ENCODE measurements at regions not wholly inside any gene's neighbourhood (a gene's known extent, or its start where the extent isn't known, plus 50 kb on each side); places are given as distances from the start of the nearest gene placed in this dataset.

- H3K4me3 ChIP-seq (ENCODE audit: low read length): no peak overlapping the region
- H3K9me3 ChIP-seq (ENCODE audit: low read length): no peaks in the 10 kb centered on the region
- no peaks in the 10 kb centered on the region for H3F3A ChIP-seq (ENCODE audit: insufficient read depth, low read length, poor library complexity, severe bottlenecking)
- H3K4me2 ChIP-seq (ENCODE audit: low read length): no peak overlapping the region
- H3K27me3 ChIP-seq (ENCODE audit: insufficient read depth, low read depth, low read length): peaks cover 7% of the 10 kb centered on the region
- TF ChIP-seq SMC3 (conservative IDR thresholded peaks at IDR 0.05; ENCODE audit: poor library complexity): no peak
- no peak for TF ChIP-seq CTCF (IDR thresholded peaks at IDR 0.05; ENCODE audit: poor library complexity, severe bottlenecking)
- TF ChIP-seq EZH2 (IDR thresholded peaks at IDR 0.05; ENCODE audit: borderline replicate concordance, insufficient read depth, low read length, poor library complexity, severe bottlenecking): no peak
- no peak for TF ChIP-seq TAF1 (IDR thresholded peaks at IDR 0.05; ENCODE audit: low read depth)
- TF ChIP-seq EP300 (conservative IDR thresholded peaks at IDR 0.05; ENCODE audit: poor library complexity, severe bottlenecking): no peak
- TF ChIP-seq MXI1 (conservative IDR thresholded peaks at IDR 0.05; ENCODE audit: poor library complexity, severe bottlenecking): no peak
- TF ChIP-seq, protein P1, sequence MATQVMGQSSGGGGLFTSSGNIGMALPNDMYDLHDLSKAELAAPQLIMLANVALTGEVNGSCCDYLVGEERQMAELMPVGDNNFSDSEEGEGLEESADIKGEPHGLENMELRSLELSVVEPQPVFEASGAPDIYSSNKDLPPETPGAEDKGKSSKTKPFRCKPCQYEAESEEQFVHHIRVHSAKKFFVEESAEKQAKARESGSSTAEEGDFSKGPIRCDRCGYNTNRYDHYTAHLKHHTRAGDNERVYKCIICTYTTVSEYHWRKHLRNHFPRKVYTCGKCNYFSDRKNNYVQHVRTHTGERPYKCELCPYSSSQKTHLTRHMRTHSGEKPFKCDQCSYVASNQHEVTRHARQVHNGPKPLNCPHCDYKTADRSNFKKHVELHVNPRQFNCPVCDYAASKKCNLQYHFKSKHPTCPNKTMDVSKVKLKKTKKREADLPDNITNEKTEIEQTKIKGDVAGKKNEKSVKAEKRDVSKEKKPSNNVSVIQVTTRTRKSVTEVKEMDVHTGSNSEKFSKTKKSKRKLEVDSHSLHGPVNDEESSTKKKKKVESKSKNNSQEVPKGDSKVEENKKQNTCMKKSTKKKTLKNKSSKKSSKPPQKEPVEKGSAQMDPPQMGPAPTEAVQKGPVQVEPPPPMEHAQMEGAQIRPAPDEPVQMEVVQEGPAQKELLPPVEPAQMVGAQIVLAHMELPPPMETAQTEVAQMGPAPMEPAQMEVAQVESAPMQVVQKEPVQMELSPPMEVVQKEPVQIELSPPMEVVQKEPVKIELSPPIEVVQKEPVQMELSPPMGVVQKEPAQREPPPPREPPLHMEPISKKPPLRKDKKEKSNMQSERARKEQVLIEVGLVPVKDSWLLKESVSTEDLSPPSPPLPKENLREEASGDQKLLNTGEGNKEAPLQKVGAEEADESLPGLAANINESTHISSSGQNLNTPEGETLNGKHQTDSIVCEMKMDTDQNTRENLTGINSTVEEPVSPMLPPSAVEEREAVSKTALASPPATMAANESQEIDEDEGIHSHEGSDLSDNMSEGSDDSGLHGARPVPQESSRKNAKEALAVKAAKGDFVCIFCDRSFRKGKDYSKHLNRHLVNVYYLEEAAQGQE (IDR thresholded peaks at IDR 0.05; ENCODE audit: borderline replicate concordance): no peak
- no peak for TF ChIP-seq POLR2AphosphoS5 (IDR thresholded peaks at IDR 0.05)
- no peak for TF ChIP-seq RAD21 (conservative IDR thresholded peaks at IDR 0.05)
- no peak overlapping the region for H3K9ac ChIP-seq (ENCODE audit: low read length)
- no peaks in the 10 kb centered on the region for H4K20me1 ChIP-seq (ENCODE audit: insufficient read depth)
- H3K9me2 ChIP-seq (ENCODE audit: insufficient read depth, low read length): no peaks in the 10 kb centered on the region
- no peaks in the 10 kb centered on the region for H3K79me2 ChIP-seq (replicated peaks; ENCODE audit: insufficient read depth, low read length)
- H3K27ac ChIP-seq (ENCODE audit: low read length): no peak overlapping the region
- no peaks in the 10 kb centered on the region for H3K36me3 ChIP-seq (ENCODE audit: insufficient read depth, low read length)
- H2AFZ ChIP-seq (ENCODE audit: low read depth, low read length): no peak overlapping the region
Measured at GRCh38 chr18:22325396-22325795, 92.3 kb downstream of the CTAGE1 start.

DNA sequence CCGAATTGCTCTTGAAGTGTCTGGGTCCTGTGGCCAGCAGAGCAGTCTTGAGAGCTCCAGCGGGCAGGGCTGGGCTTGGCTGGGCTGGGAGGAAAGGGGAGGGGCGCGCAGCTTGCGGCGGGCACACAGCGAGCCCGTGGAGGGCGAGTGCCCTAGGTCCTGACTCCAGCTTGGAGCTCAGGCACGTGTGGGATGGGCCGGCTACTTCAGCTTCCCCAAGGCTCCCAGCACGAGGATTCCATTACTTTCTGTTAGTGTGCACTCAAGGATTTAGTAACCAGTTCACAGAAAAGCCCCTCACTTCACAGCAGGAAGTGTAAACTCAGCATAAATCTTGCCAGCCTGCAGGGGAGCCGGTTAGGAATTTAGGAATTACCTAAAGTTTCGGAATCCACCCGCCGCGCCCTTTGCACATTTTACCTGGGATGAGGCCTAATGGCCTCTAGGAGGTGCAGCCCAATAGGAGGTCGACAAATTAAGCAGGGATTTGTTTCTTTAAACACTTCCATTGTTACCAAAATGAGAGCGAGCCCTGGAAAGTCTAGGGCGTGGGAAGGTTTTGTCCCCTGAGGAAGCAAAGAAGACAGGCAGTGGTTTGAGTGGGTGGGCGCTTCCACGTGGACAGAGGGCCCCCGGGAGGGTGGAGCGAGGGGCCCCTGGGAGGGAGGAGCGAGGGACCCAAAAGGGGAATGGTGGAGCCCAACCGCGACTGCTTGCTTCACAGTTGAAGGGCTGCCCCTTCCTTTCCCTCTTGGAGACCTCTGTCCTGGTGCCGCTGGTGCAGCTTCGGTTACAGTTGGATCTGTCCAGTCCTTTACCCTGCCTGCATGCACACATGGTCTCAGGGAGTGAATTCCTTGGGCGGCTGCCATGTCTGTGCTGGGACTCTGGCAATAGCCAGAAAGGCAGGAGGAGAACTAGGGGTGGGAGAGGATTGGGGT, 93.3 kb downstream of the CTAGE1 start:
- no peaks in the 10 kb centered on the region for H3K9me2 ChIP-seq (ENCODE audit: insufficient read depth, low read length)
- no peak overlapping the region for H3K27ac ChIP-seq (ENCODE audit: low read length)
- no peaks in the 10 kb centered on the region for H3F3A ChIP-seq (ENCODE audit: insufficient read depth, low read length, poor library complexity, severe bottlenecking)
- H3K4me3 ChIP-seq (ENCODE audit: low read length): no peak overlapping the region
- no peak overlapping the region for H2AFZ ChIP-seq (ENCODE audit: low read depth, low read length)
- TF ChIP-seq RAD21 (conservative IDR thresholded peaks at IDR 0.05) (no peak), TAF1 (IDR thresholded peaks at IDR 0.05; ENCODE audit: low read depth) (no peak), MXI1 (conservative IDR thresholded peaks at IDR 0.05; ENCODE audit: poor library complexity, severe bottlenecking) (no peak), EP300 (conservative IDR thresholded peaks at IDR 0.05; ENCODE audit: poor library complexity, severe bottlenecking) (no peak), CTCF (IDR thresholded peaks at IDR 0.05; ENCODE audit: poor library complexity, severe bottlenecking) (no peak), SMC3 (conservative IDR thresholded peaks at IDR 0.05; ENCODE audit: poor library complexity) (no peak), POLR2AphosphoS5 (IDR thresholded peaks at IDR 0.05) (no peak), EZH2 (IDR thresholded peaks at IDR 0.05; ENCODE audit: borderline replicate concordance, insufficient read depth, low read length, poor library complexity, severe bottlenecking) (no peak)
- TF ChIP-seq, protein P1 (IDR thresholded peaks at IDR 0.05; ENCODE audit: borderline replicate concordance): no peak
- no peaks in the 10 kb centered on the region for H3K79me2 ChIP-seq (replicated peaks; ENCODE audit: insufficient read depth, low read length)
- H3K4me2 ChIP-seq (ENCODE audit: low read length): no peak overlapping the region
- H4K20me1 ChIP-seq (ENCODE audit: insufficient read depth): no peaks in the 10 kb centered on the region
- no peaks in the 10 kb centered on the region for H3K9me3 ChIP-seq (ENCODE audit: low read length)
- peaks cover 7% of the 10 kb centered on the region for H3K27me3 ChIP-seq (ENCODE audit: insufficient read depth, low read depth, low read length)
- H3K9ac ChIP-seq (ENCODE audit: low read length): no peak overlapping the region
- H3K36me3 ChIP-seq (ENCODE audit: insufficient read depth, low read length): no peaks in the 10 kb centered on the region

All from neural cell (in vitro differentiated cells).